ENCODE measurements at regions not wholly inside any gene's neighbourhood (a gene's known extent, or its start where the extent isn't known, plus 50 kb on each side); places are given as distances from the start of the nearest gene placed in this dataset.

DNA sequence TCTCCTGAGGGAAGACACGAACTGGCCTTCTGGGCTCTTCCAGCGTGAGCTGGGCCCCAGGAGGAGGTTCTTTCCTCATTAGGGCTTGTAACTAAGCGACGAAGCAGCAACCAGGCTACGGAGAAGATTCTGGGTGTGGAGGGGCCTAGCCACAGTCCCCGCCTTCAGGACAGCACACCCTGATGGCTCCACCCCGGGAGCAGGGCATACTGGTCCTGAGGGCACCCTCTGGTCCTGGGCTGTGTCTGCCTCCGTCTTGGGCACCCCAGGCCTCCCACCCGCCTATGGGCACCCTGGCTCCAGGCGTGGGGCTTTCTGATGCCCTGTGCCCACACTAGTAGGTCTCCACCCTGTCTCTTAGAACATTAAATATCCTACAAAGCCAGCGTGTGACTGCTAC lies 136.4 kb downstream of the OLFM1 start:
- no peak overlapping the region for H3K27ac ChIP-seq
- no peak overlapping the region for H2AFZ ChIP-seq (ENCODE audit: low read depth)
- no peak for TF ChIP-seq CTCF (conservative IDR thresholded peaks at IDR 0.05; ENCODE audit: low read depth, low read length)
- H4K20me1 ChIP-seq (ENCODE audit: insufficient read depth): no peaks in the 10 kb centered on the region
- H3K4me2 ChIP-seq: no peak overlapping the region
- H3K36me3 ChIP-seq (ENCODE audit: insufficient read depth): no peaks in the 10 kb centered on the region
- H3K9ac ChIP-seq: no peak overlapping the region
- no peak overlapping the region for H3K4me3 ChIP-seq (IDR thresholded peaks at IDR 0.05; ENCODE audit: insufficient read depth, low read depth, low read length)
- no peaks in the 10 kb centered on the region for H3K4me1 ChIP-seq (ENCODE audit: low read depth, poor library complexity, severe bottlenecking)
- no peaks in the 10 kb centered on the region for H3K27me3 ChIP-seq (ENCODE audit: insufficient read depth, low read depth)
- no peaks in the 10 kb centered on the region for H3K79me2 ChIP-seq (ENCODE audit: insufficient read depth, low read depth)

- H3K4me1 ChIP-seq (ENCODE audit: low read depth, poor library complexity, severe bottlenecking): no peaks in the 10 kb centered on the region
- TF ChIP-seq CTCF (conservative IDR thresholded peaks at IDR 0.05; ENCODE audit: low read depth, low read length): no peak
- H3K4me3 ChIP-seq (IDR thresholded peaks at IDR 0.05; ENCODE audit: insufficient read depth, low read depth, low read length): no peak overlapping the region
Measured at GRCh38 chr9:135224286-135224877, 136.9 kb downstream of the OLFM1 start.

GRCh38 chr9:135224921-135225541 lies 137.6 kb downstream of the OLFM1 start:
- no peak overlapping the region for H3K4me3 ChIP-seq (IDR thresholded peaks at IDR 0.05; ENCODE audit: insufficient read depth, low read depth, low read length)

More at GRCh38 chr9:135224286-135224877, 136.9 kb downstream of the OLFM1 start:
- H3K27me3 ChIP-seq (ENCODE audit: insufficient read depth, low read depth): no peaks in the 10 kb centered on the region
- no peaks in the 10 kb centered on the region for H3K79me2 ChIP-seq (ENCODE audit: insufficient read depth, low read depth)
- no peak overlapping the region for H3K4me2 ChIP-seq
- no peaks in the 10 kb centered on the region for H3K36me3 ChIP-seq (ENCODE audit: insufficient read depth)
- no peaks in the 10 kb centered on the region for H4K20me1 ChIP-seq (ENCODE audit: insufficient read depth)
- H2AFZ ChIP-seq (ENCODE audit: low read depth): no peak overlapping the region
- H3K9ac ChIP-seq: no peak overlapping the region
- H3K27ac ChIP-seq: no peak overlapping the region

DNA sequence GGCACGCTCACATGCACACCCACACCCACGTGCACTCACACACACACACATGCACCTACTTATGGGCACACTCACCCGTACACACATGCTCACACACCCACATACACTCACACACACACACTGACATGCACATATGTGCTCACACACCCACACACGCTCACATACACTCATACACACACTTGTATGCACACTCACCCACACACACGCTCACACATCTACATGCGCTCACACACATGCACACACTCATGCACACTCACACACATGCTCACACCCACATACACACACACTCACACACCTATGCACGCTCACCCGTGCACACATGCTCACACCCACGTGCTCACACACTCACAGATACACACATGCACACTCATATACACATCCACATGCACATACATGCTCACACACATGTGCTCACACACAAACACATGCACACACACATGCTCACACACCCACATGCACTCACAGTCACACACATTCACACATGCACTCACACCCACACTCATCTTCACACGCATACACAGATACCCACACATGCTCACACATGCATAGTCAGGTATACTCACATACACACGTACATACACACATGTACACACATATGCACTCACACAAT lies 138.3 kb downstream of the OLFM1 start:
- no peak overlapping the region for H3K27ac ChIP-seq

More at GRCh38 chr9:135224921-135225541, 137.6 kb downstream of the OLFM1 start:
- TF ChIP-seq CTCF (conservative IDR thresholded peaks at IDR 0.05; ENCODE audit: low read depth, low read length): no peak
- no peak overlapping the region for H3K9ac ChIP-seq
- H3K79me2 ChIP-seq (ENCODE audit: insufficient read depth, low read depth): no peaks in the 10 kb centered on the region
- no peaks in the 10 kb centered on the region for H4K20me1 ChIP-seq (ENCODE audit: insufficient read depth)
- H3K4me1 ChIP-seq (ENCODE audit: low read depth, poor library complexity, severe bottlenecking): no peaks in the 10 kb centered on the region
- no peak overlapping the region for H3K27ac ChIP-seq
- H3K36me3 ChIP-seq (ENCODE audit: insufficient read depth): no peaks in the 10 kb centered on the region
- H3K4me2 ChIP-seq: no peak overlapping the region
- no peaks in the 10 kb centered on the region for H3K27me3 ChIP-seq (ENCODE audit: insufficient read depth, low read depth)
- no peak overlapping the region for H2AFZ ChIP-seq (ENCODE audit: low read depth)

More for the DNA sequence above, 138.3 kb downstream of the OLFM1 start:
- Histone ChIP-seq H3K27me3 (ENCODE audit: insufficient read depth, low read depth) (no peaks in the 10 kb centered on the region), H3K4me1 (ENCODE audit: low read depth, poor library complexity, severe bottlenecking) (no peaks in the 10 kb centered on the region), H3K79me2 (ENCODE audit: insufficient read depth, low read depth) (no peaks in the 10 kb centered on the region), H4K20me1 (ENCODE audit: insufficient read depth) (no peaks in the 10 kb centered on the region), H3K4me3 (IDR thresholded peaks at IDR 0.05; ENCODE audit: insufficient read depth, low read depth, low read length) (no peak overlapping the region), H3K9ac (no peak overlapping the region), H3K4me2 (no peak overlapping the region), H2AFZ (ENCODE audit: low read depth) (no peak overlapping the region), H3K36me3 (ENCODE audit: insufficient read depth) (no peaks in the 10 kb centered on the region)
- no peak for TF ChIP-seq CTCF (conservative IDR thresholded peaks at IDR 0.05; ENCODE audit: low read depth, low read length)
